GM23338 (cell line): ENCODE measurements at regions not wholly inside any gene's neighbourhood (a gene's known extent, or its start where the extent isn't known, plus 50 kb on each side); places are given as distances from the start of the nearest gene placed in this dataset.

ENCODE experiments used
- ATAC-seq: fragments of 200-7000 bp; cut with Tn5 transposase; 3 replicates; pipeline ENCODE4 v1.9.1; 2020
- DNase-seq: peaks from one replicate; pipeline ENCODE4 v3.0.0-alpha.2; 2015; ENCODE audit warnings: low spot score
- H2AFZ ChIP-seq: fragments of 200-600 bp; sonication (generic); 2 replicates; pipeline ENCODE4 v1.8.0; 2016; ENCODE audit warnings: antibody characterized with exemption, mild to moderate bottlenecking, moderate library complexity
- H3F3A ChIP-seq: fragments of 200-600 bp; sonication (generic); replicated peaks from 2 replicates; pipeline ENCODE4 v1.8.0; 2017; ENCODE audit warnings: antibody characterized with exemption, mixed run types, low read depth
- H3K27ac ChIP-seq: fragments of 200-600 bp; sonication (generic); 2 replicates; pipeline ENCODE4 v1.6.1; 2016; ENCODE audit warnings: low read depth
- H3K27me3 ChIP-seq: fragments of 200-600 bp; sonication (generic); 2 replicates; pipeline ENCODE4 v1.8.0; 2016; ENCODE audit warnings: mild to moderate bottlenecking, mixed run types, moderate library complexity; ENCODE audit not compliant: insufficient read depth
- H3K36me3 ChIP-seq: fragments of 200-600 bp; sonication (generic); 2 replicates; pipeline ENCODE4 v1.8.0; 2016; ENCODE audit warnings: mild to moderate bottlenecking; ENCODE audit not compliant: insufficient read depth
- H3K4me1 ChIP-seq: fragments of 200-600 bp; sonication (generic); 2 replicates; pipeline ENCODE4 v1.8.0; 2016; ENCODE audit warnings: mild to moderate bottlenecking, moderate library complexity; ENCODE audit not compliant: insufficient read depth
- H3K4me2 ChIP-seq: fragments of 200-600 bp; sonication (generic); 2 replicates; pipeline ENCODE4 v1.7.1; 2017; ENCODE audit warnings: mixed run types
- H3K4me3 ChIP-seq: fragments of 200-600 bp; sonication (generic); 2 replicates; pipeline ENCODE4 v1.6.1; 2016; ENCODE audit warnings: mixed run types
- H3K79me2 ChIP-seq: fragments of 200-600 bp; sonication (generic); replicated peaks from 2 replicates; pipeline ENCODE4 v1.8.0; 2017; ENCODE audit warnings: mild to moderate bottlenecking; ENCODE audit not compliant: insufficient read depth
- H3K9me2 ChIP-seq: fragments of 200-600 bp; sonication (generic); 2 replicates; pipeline ENCODE4 v1.8.0; 2017; ENCODE audit not compliant: insufficient read depth
- H4K20me1 ChIP-seq: fragments of 200-600 bp; sonication (generic); replicated peaks from 2 replicates; pipeline ENCODE4 v1.8.0; 2017; ENCODE audit warnings: mild to moderate bottlenecking; ENCODE audit not compliant: insufficient read depth
- H3K27ac Mint-ChIP-seq: 2 replicates; pipeline ENCODE4 v1.8.0; 2020; ENCODE audit warnings: inconsistent platforms, mild to moderate bottlenecking, moderate library complexity, mixed read lengths
- H3K27me3 Mint-ChIP-seq: 3 replicates; pipeline ENCODE4 v1.8.0; 2022; ENCODE audit warnings: low read depth, mild to moderate bottlenecking, moderate library complexity, mixed read lengths, inconsistent platforms; ENCODE audit not compliant: insufficient read depth, poor library complexity
- H3K36me3 Mint-ChIP-seq: 3 replicates; pipeline ENCODE4 v1.8.0; 2021; ENCODE audit warnings: low read depth, mild to moderate bottlenecking, inconsistent platforms, moderate library complexity, mixed read lengths
- H3K4me1 Mint-ChIP-seq: 3 replicates; pipeline ENCODE4 v1.8.0; 2020; ENCODE audit warnings: mild to moderate bottlenecking, inconsistent platforms, mixed read lengths
- H3K4me3 Mint-ChIP-seq: 3 replicates; pipeline ENCODE4 v1.8.0; 2021; ENCODE audit warnings: moderate library complexity, mild to moderate bottlenecking, inconsistent platforms, mixed read lengths
- H3K9me3 Mint-ChIP-seq: 3 replicates; pipeline ENCODE4 v1.8.0; 2020; ENCODE audit warnings: moderate library complexity, mild to moderate bottlenecking, inconsistent platforms, mixed read lengths
- CREB1 ChIP-seq: fragments of 250-450 bp; sonication (Bioruptor Pico); IDR thresholded peaks from 2 replicates; pipeline ENCODE4 v1.5.0; 2020; ENCODE audit warnings: low read depth, mild to moderate bottlenecking, moderate library complexity
- EZH2 ChIP-seq: fragments of 200-600 bp; sonication (generic); IDR thresholded peaks from one replicate; pipeline ENCODE4 v1.8.0; 2017; ENCODE audit warnings: antibody characterized with exemption, mild to moderate bottlenecking, low read depth; ENCODE audit not compliant: unreplicated experiment
- EZH2phosphoT487 ChIP-seq: fragments of 200-600 bp; sonication (generic); IDR thresholded peaks from one replicate; pipeline ENCODE4 v1.8.1; 2018; ENCODE audit warnings: antibody characterized with exemption; ENCODE audit not compliant: unreplicated experiment
- JUNB ChIP-seq: IDR thresholded peaks from one replicate; pipeline ENCODE4 v1.6.1; 2016; ENCODE audit warnings: antibody characterized with exemption; ENCODE audit not compliant: unreplicated experiment
- NANOG ChIP-seq: IDR thresholded peaks from 2 replicates; pipeline ENCODE4 v1.6.1; 2016; ENCODE audit warnings: antibody characterized with exemption, borderline replicate concordance
- POLR2AphosphoS5 ChIP-seq: IDR thresholded peaks from 2 replicates; pipeline ENCODE4 v1.6.1; 2016; ENCODE audit warnings: antibody characterized with exemption, low read depth
- STAT1 ChIP-seq: IDR thresholded peaks from one replicate; pipeline ENCODE4 v1.6.1; 2016; ENCODE audit warnings: antibody characterized with exemption; ENCODE audit not compliant: unreplicated experiment
- ZNF114 ChIP-seq: fragments of 250-450 bp; sonication (Bioruptor Pico); IDR thresholded peaks from 2 replicates; pipeline ENCODE4 v1.5.0; 2020; ENCODE audit warnings: mild to moderate bottlenecking, moderate library complexity
- ZNF331 ChIP-seq: fragments of 250-450 bp; sonication (Bioruptor Pico); IDR thresholded peaks from 2 replicates; pipeline ENCODE4 v1.5.0; 2020; ENCODE audit warnings: low read depth, mild to moderate bottlenecking, moderate library complexity
- TF ChIP-seq, protein P1 (sequence below): fragments of 250-450 bp; sonication (Bioruptor Pico); IDR thresholded peaks from 2 replicates; pipeline ENCODE4 v1.5.0; 2020; ENCODE audit warnings: mild to moderate bottlenecking, moderate library complexity
- TF ChIP-seq, protein P2 (sequence below): IDR thresholded peaks from 2 replicates; pipeline ENCODE4 v1.6.1; 2016; ENCODE audit warnings: antibody characterized with exemption
- TF ChIP-seq, protein P3 (sequence below), 2 experiments: fragments of 200-600 bp in 1 of 2; sonication (generic) in 1 of 2; conservative IDR thresholded peaks; 2 replicates each; pipeline versions ENCODE4 v1.5.1 to v1.6.1; 2016 to 2017; ENCODE audit warnings: antibody characterized with exemption in 2 of 2, low read depth in 2 of 2, mild to moderate bottlenecking in 2 of 2, moderate library complexity in 1 of 2
- TF ChIP-seq, protein P4 (sequence below): IDR thresholded peaks from one replicate; pipeline ENCODE4 v1.6.1; 2018; ENCODE audit warnings: antibody characterized with exemption; ENCODE audit not compliant: unreplicated experiment

DNA sequence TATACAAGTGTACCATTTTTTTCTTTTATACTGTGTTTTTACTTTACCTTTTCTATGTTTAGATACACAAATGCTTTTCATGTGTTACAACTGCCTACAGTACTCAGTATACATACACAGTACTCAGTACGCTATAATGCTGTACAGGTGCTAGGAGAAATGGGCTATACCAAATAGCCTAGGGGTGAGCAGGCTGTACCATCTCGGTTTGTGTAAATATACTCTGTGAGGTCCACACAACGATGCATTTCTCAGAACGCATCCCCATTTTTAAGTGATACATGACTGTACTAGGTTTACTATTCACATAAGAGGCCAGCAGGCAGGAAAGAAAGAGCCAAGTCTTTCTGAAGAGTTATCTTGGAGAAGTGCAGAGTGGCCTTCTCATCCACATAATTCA is 426.4 kb upstream of the MTPN start:
- no peak for ATAC-seq
- peaks cover 37% of the 10 kb centered on the region for H3K4me1 Mint-ChIP-seq

More for the DNA sequence above, 426.4 kb upstream of the MTPN start:
- H3K9me3 Mint-ChIP-seq: no peaks in the 10 kb centered on the region
- no peak overlapping the region for H2AFZ ChIP-seq
- H3K27ac ChIP-seq: no peak overlapping the region
- no peak overlapping the region for H3K4me3 Mint-ChIP-seq
- no peaks in the 10 kb centered on the region for H3K36me3 ChIP-seq
- no peak for DNase-seq
- H3K27me3 Mint-ChIP-seq: peaks cover 17% of the 10 kb centered on the region
- H3K27me3 ChIP-seq: peaks cover 34% of the 10 kb centered on the region
- no peaks in the 10 kb centered on the region for H3F3A ChIP-seq
- H3K79me2 ChIP-seq: no peaks in the 10 kb centered on the region
- H3K9me2 ChIP-seq: no peaks in the 10 kb centered on the region
- no peak overlapping the region for H3K4me2 ChIP-seq
- H3K36me3 Mint-ChIP-seq: no peaks in the 10 kb centered on the region
- H3K27ac Mint-ChIP-seq: no peak overlapping the region
- H3K4me1 ChIP-seq: peaks cover 17% of the 10 kb centered on the region
- H4K20me1 ChIP-seq: 0 out of 2 replicates have a peak, but pooled peaks cover 4% of the 10 kb centered on the region
- TF ChIP-seq CREB1 (CRISPR knock-in tag) (no peak), EZH2 (no peak), ZNF114 (CRISPR knock-in tag) (no peak), STAT1 (no peak), POLR2AphosphoS5 (no peak), NANOG (no peak), JUNB (no peak), ZNF331 (CRISPR knock-in tag) (no peak), EZH2phosphoT487 (no peak)
- TF ChIP-seq, protein P1, sequence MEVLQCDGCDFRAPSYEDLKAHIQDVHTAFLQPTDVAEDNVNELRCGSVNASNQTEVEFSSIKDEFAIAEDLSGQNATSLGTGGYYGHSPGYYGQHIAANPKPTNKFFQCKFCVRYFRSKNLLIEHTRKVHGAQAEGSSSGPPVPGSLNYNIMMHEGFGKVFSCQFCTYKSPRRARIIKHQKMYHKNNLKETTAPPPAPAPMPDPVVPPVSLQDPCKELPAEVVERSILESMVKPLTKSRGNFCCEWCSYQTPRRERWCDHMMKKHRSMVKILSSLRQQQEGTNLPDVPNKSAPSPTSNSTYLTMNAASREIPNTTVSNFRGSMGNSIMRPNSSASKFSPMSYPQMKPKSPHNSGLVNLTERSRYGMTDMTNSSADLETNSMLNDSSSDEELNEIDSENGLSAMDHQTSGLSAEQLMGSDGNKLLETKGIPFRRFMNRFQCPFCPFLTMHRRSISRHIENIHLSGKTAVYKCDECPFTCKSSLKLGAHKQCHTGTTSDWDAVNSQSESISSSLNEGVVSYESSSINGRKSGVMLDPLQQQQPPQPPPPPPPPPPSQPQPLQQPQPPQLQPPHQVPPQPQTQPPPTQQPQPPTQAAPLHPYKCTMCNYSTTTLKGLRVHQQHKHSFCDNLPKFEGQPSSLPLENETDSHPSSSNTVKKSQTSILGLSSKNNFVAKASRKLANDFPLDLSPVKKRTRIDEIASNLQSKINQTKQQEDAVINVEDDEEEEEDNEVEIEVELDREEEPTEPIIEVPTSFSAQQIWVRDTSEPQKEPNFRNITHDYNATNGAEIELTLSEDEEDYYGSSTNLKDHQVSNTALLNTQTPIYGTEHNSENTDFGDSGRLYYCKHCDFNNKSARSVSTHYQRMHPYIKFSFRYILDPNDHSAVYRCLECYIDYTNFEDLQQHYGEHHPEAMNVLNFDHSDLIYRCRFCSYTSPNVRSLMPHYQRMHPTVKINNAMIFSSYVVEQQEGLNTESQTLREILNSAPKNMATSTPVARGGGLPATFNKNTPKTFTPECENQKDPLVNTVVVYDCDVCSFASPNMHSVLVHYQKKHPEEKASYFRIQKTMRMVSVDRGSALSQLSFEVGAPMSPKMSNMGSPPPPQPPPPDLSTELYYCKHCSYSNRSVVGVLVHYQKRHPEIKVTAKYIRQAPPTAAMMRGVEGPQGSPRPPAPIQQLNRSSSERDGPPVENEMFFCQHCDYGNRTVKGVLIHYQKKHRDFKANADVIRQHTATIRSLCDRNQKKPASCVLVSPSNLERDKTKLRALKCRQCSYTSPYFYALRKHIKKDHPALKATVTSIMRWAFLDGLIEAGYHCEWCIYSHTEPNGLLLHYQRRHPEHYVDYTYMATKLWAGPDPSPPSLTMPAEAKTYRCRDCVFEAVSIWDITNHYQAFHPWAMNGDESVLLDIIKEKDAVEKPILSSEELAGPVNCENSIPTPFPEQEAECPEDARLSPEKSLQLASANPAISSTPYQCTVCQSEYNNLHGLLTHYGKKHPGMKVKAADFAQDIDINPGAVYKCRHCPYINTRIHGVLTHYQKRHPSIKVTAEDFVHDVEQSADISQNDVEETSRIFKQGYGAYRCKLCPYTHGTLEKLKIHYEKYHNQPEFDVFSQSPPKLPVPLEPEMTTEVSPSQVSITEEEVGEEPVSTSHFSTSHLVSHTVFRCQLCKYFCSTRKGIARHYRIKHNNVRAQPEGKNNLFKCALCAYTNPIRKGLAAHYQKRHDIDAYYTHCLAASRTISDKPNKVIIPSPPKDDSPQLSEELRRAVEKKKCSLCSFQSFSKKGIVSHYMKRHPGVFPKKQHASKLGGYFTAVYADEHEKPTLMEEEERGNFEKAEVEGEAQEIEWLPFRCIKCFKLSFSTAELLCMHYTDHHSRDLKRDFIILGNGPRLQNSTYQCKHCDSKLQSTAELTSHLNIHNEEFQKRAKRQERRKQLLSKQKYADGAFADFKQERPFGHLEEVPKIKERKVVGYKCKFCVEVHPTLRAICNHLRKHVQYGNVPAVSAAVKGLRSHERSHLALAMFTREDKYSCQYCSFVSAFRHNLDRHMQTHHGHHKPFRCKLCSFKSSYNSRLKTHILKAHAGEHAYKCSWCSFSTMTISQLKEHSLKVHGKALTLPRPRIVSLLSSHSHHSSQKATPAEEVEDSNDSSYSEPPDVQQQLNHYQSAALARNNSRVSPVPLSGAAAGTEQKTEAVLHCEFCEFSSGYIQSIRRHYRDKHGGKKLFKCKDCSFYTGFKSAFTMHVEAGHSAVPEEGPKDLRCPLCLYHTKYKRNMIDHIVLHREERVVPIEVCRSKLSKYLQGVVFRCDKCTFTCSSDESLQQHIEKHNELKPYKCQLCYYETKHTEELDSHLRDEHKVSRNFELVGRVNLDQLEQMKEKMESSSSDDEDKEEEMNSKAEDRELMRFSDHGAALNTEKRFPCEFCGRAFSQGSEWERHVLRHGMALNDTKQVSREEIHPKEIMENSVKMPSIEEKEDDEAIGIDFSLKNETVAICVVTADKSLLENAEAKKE (CRISPR knock-in tag): no peak
- TF ChIP-seq, protein P2, sequence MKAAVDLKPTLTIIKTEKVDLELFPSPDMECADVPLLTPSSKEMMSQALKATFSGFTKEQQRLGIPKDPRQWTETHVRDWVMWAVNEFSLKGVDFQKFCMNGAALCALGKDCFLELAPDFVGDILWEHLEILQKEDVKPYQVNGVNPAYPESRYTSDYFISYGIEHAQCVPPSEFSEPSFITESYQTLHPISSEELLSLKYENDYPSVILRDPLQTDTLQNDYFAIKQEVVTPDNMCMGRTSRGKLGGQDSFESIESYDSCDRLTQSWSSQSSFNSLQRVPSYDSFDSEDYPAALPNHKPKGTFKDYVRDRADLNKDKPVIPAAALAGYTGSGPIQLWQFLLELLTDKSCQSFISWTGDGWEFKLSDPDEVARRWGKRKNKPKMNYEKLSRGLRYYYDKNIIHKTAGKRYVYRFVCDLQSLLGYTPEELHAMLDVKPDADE: no peak
- TF ChIP-seq, protein P3, sequence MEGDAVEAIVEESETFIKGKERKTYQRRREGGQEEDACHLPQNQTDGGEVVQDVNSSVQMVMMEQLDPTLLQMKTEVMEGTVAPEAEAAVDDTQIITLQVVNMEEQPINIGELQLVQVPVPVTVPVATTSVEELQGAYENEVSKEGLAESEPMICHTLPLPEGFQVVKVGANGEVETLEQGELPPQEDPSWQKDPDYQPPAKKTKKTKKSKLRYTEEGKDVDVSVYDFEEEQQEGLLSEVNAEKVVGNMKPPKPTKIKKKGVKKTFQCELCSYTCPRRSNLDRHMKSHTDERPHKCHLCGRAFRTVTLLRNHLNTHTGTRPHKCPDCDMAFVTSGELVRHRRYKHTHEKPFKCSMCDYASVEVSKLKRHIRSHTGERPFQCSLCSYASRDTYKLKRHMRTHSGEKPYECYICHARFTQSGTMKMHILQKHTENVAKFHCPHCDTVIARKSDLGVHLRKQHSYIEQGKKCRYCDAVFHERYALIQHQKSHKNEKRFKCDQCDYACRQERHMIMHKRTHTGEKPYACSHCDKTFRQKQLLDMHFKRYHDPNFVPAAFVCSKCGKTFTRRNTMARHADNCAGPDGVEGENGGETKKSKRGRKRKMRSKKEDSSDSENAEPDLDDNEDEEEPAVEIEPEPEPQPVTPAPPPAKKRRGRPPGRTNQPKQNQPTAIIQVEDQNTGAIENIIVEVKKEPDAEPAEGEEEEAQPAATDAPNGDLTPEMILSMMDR (conservative IDR thresholded peaks at IDR 0.05; ENCODE audit: low read depth in 2 of 2): no peak
- TF ChIP-seq, protein P4, sequence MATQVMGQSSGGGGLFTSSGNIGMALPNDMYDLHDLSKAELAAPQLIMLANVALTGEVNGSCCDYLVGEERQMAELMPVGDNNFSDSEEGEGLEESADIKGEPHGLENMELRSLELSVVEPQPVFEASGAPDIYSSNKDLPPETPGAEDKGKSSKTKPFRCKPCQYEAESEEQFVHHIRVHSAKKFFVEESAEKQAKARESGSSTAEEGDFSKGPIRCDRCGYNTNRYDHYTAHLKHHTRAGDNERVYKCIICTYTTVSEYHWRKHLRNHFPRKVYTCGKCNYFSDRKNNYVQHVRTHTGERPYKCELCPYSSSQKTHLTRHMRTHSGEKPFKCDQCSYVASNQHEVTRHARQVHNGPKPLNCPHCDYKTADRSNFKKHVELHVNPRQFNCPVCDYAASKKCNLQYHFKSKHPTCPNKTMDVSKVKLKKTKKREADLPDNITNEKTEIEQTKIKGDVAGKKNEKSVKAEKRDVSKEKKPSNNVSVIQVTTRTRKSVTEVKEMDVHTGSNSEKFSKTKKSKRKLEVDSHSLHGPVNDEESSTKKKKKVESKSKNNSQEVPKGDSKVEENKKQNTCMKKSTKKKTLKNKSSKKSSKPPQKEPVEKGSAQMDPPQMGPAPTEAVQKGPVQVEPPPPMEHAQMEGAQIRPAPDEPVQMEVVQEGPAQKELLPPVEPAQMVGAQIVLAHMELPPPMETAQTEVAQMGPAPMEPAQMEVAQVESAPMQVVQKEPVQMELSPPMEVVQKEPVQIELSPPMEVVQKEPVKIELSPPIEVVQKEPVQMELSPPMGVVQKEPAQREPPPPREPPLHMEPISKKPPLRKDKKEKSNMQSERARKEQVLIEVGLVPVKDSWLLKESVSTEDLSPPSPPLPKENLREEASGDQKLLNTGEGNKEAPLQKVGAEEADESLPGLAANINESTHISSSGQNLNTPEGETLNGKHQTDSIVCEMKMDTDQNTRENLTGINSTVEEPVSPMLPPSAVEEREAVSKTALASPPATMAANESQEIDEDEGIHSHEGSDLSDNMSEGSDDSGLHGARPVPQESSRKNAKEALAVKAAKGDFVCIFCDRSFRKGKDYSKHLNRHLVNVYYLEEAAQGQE: no peak
- no peak overlapping the region for H3K4me3 ChIP-seq
